Natural killer cell (primary cell): ENCODE measurements at regions not wholly inside any gene's neighbourhood (a gene's known extent, or its start where the extent isn't known, plus 50 kb on each side); places are given as distances from the start of the nearest gene placed in this dataset.

Source experiments
- ATAC-seq, 3 donors: fragments of 150-1000 bp in 2 of 3; fragments of 200-7000 bp in 1 of 3; cut with Tn5 transposase; 1 replicate in 1 of 3; 2 replicates in 2 of 3; pipeline ENCODE4 v1.10.0; 2021; ENCODE audit warnings: mild to moderate bottlenecking in 2 of 3, moderate library complexity in 2 of 3
- DNase-seq, 2 donors: peaks; one replicate each; pipeline versions ENCODE4 v3.0.0 to v3.0.0-alpha.2; 2013 to 2021; ENCODE audit warnings: mixed read lengths in 1 of 2
- H3K27ac ChIP-seq: one replicate; pipeline ENCODE4 v1.5.1; 2013; ENCODE audit warnings: mild to moderate bottlenecking, low read length
- H3K27me3 ChIP-seq: one replicate; pipeline ENCODE4 v1.6.1; 2013; ENCODE audit warnings: low read length; ENCODE audit not compliant: control insufficient read depth, insufficient read depth
- H3K36me3 ChIP-seq: one replicate; pipeline ENCODE4 v1.6.1; 2013; ENCODE audit warnings: low read length; ENCODE audit not compliant: control insufficient read depth, insufficient read depth
- H3K4me1 ChIP-seq: one replicate; pipeline ENCODE4 v1.6.1; 2013; ENCODE audit warnings: low read length; ENCODE audit not compliant: control insufficient read depth, insufficient read depth
- H3K4me3 ChIP-seq: one replicate; pipeline ENCODE4 v1.5.1; 2013; ENCODE audit warnings: low read length
- H3K9me3 ChIP-seq: one replicate; pipeline ENCODE4 v1.6.1; 2013; ENCODE audit warnings: low read length; ENCODE audit not compliant: control insufficient read depth, insufficient read depth
- H3K27ac Mint-ChIP-seq, 2 donors: one replicate each; pipeline ENCODE4 v1.8.0; 2022; ENCODE audit warnings: mild to moderate bottlenecking in 2 of 2, mixed read lengths in 2 of 2, moderate library complexity in 1 of 2
- H3K27me3 Mint-ChIP-seq, 2 donors: one replicate each; pipeline ENCODE4 v1.8.0; 2022; ENCODE audit warnings: low read depth in 2 of 2, mixed read lengths in 2 of 2
- H3K36me3 Mint-ChIP-seq: one replicate; pipeline ENCODE4 v1.8.0; 2022; ENCODE audit warnings: mixed read lengths
- H3K4me1 Mint-ChIP-seq, 2 donors: one replicate each; pipeline ENCODE4 v1.8.0; 2022; ENCODE audit warnings: mixed read lengths in 2 of 2
- H3K4me3 Mint-ChIP-seq: one replicate; pipeline ENCODE4 v1.8.0; 2022; ENCODE audit warnings: mild to moderate bottlenecking, moderate library complexity, mixed read lengths
- H3K9me3 Mint-ChIP-seq, 2 donors: one replicate each; pipeline ENCODE4 v1.8.0; 2022; ENCODE audit warnings: mixed read lengths in 2 of 2
- CTCF ChIP-seq: fragments of 200-600 bp; IDR thresholded peaks from one replicate; pipeline ENCODE4 v1.8.0; 2022; ENCODE audit warnings: antibody characterized with exemption
- WGBS: methylation state at CpG from one replicate; pipeline ENCODE4 v1.1.7; 2013; ENCODE audit warnings: missing lambda C conversion rate; ENCODE audit not compliant: insufficient coverage; 5-methylcytosine and 5-hydroxymethylcytosine counted together
- intact Hi-C: fragments of 100-400 bp; cut with micrococcal nuclease; formaldehyde crosslinking; loops from one replicate; pipeline ENCODE4 v1.14.2; 2022

DNA sequence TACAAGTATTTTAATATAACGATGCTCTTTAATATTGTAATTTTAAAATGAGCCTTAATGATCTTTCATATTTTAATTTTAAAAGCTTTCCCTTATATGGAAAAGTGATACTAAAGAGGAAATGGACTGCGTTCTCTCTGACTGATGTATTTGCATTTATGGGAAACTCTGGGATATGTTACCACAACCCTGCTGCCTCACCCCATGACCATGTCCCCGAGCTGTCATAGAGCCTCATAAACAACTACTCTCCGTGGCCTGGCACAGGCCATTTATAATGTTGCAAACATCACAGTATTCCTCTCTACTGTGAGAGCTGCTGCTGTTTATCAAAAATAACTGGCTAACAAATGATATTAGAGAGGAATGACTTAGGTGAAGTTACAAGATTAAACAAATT, 75.8 kb upstream of the SEC11C start:
- Histone ChIP-seq H3K27me3 (no peaks in the 10 kb centered on the region), H3K36me3 (no peaks in the 10 kb centered on the region), H3K4me3 (no peak overlapping the region), H3K27ac (no peak overlapping the region), H3K4me1 (no peaks in the 10 kb centered on the region), H3K9me3 (no peaks in the 10 kb centered on the region)
- intact Hi-C loops, result no loop called here
- H3K9me3 Mint-ChIP-seq, result no peaks in the 10 kb centered on the region
- H3K4me1 Mint-ChIP-seq, result no peaks in the 10 kb centered on the region
- no peaks in the 10 kb centered on the region for H3K36me3 Mint-ChIP-seq
- peaks cover 4 to 16% of the 10 kb centered on the region in 2 donors for H3K27me3 Mint-ChIP-seq
- no peak overlapping the region for H3K27ac Mint-ChIP-seq
- no peak for TF ChIP-seq CTCF
- WGBS, result 20% methylated on average over 2 of the region's 4 CpGs
- ATAC-seq (no peak), DNase-seq (no peak)
- H3K4me3 Mint-ChIP-seq, result no peak overlapping the region

- H3K4me3 ChIP-seq, result no peak overlapping the region
- intact Hi-C loops, result no loop called here
- Mint-ChIP-seq H3K27me3 (peaks cover 4 to 11% of the 10 kb centered on the region in 2 donors), H3K4me3 (no peak overlapping the region), H3K4me1 (no peaks in the 10 kb centered on the region), H3K36me3 (no peaks in the 10 kb centered on the region), H3K27ac (no peak overlapping the region), H3K9me3 (no peaks in the 10 kb centered on the region)
- H3K9me3 ChIP-seq, result no peaks in the 10 kb centered on the region
- DNase-seq (no peak), ATAC-seq (no peak)
- H3K27me3 ChIP-seq, result no peaks in the 10 kb centered on the region
- TF ChIP-seq CTCF, result no peak
- no peaks in the 10 kb centered on the region for H3K4me1 ChIP-seq
- no peak overlapping the region for H3K27ac ChIP-seq
- H3K36me3 ChIP-seq, result no peaks in the 10 kb centered on the region
- WGBS, result 88% methylated on average over 5 of the region's 6 CpGs
These were observed 74.0 kb upstream of the SEC11C start for GRCh38 chr18:59065684-59066083.

GRCh38 chr18:59067873-59068272, 71.8 kb upstream of the SEC11C start:
- intact Hi-C loops, result no loop called here
- Mint-ChIP-seq H3K36me3 (no peaks in the 10 kb centered on the region), H3K4me3 (no peak overlapping the region), H3K4me1 (no peaks in the 10 kb centered on the region), H3K27ac (no peak overlapping the region), H3K27me3 (peaks cover 4 to 7% of the 10 kb centered on the region in 2 donors), H3K9me3 (no peaks in the 10 kb centered on the region)
- no peak overlapping the region for H3K4me3 ChIP-seq
- TF ChIP-seq CTCF, result no peak
- H3K27ac ChIP-seq, result no peak overlapping the region
- DNase-seq (peak in 1 of 2 donors; percentile 31), ATAC-seq (no peak)
- 74% methylated on average over 2 of the region's 2 CpGs for WGBS
- no peaks in the 10 kb centered on the region for H3K27me3 ChIP-seq
- H3K4me1 ChIP-seq, result no peaks in the 10 kb centered on the region
- no peaks in the 10 kb centered on the region for H3K9me3 ChIP-seq
- no peaks in the 10 kb centered on the region for H3K36me3 ChIP-seq

GRCh38 chr18:59068276-59069071, 71.2 kb upstream of the SEC11C start:
- no peak for ATAC-seq
- H3K9me3 Mint-ChIP-seq, result no peaks in the 10 kb centered on the region
- H3K27ac Mint-ChIP-seq, result no peak overlapping the region
- WGBS, result 84% methylated on average over 12 of the region's 12 CpGs
- no peaks in the 10 kb centered on the region for H3K27me3 ChIP-seq
- no peak overlapping the region for H3K4me3 ChIP-seq
- no peak for TF ChIP-seq CTCF
- no peaks in the 10 kb centered on the region for H3K4me1 Mint-ChIP-seq
- no peaks in the 10 kb centered on the region for H3K36me3 ChIP-seq
- DNase-seq, result no peak
- H3K4me3 Mint-ChIP-seq, result no peak overlapping the region
- H3K36me3 Mint-ChIP-seq, result no peaks in the 10 kb centered on the region
- no peak overlapping the region for H3K27ac ChIP-seq
- no peaks in the 10 kb centered on the region for H3K4me1 ChIP-seq
- no peaks in the 10 kb centered on the region for H3K9me3 ChIP-seq
- intact Hi-C loops, result no loop called here
- H3K27me3 Mint-ChIP-seq, result peaks cover under 1 to 7% of the 10 kb centered on the region in 2 donors
